ENCODE measurements at regions not wholly inside any gene's neighbourhood (a gene's known extent, or its start where the extent isn't known, plus 50 kb on each side); places are given as distances from the start of the nearest gene placed in this dataset.

DNA sequence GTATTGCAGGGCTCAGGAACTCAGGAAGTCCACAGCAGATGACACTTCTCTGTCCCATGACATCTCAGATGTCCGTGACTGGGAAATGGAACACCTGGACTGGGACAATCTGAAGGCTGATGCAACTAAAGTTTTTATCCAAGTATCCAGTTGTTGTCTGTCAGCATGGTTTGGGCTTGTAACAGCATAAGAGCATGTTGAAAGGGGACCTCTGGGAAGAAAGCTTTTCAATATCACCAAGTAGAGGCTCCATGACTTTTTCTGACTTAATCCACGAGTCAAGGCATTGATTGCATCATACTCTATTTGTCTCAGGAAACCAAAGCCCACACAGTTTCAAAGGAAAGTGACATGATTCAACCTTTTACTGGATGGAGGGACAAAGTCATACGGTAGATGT lies 807.7 kb downstream of the MTRR start:
- TF ChIP-seq, protein P1, sequence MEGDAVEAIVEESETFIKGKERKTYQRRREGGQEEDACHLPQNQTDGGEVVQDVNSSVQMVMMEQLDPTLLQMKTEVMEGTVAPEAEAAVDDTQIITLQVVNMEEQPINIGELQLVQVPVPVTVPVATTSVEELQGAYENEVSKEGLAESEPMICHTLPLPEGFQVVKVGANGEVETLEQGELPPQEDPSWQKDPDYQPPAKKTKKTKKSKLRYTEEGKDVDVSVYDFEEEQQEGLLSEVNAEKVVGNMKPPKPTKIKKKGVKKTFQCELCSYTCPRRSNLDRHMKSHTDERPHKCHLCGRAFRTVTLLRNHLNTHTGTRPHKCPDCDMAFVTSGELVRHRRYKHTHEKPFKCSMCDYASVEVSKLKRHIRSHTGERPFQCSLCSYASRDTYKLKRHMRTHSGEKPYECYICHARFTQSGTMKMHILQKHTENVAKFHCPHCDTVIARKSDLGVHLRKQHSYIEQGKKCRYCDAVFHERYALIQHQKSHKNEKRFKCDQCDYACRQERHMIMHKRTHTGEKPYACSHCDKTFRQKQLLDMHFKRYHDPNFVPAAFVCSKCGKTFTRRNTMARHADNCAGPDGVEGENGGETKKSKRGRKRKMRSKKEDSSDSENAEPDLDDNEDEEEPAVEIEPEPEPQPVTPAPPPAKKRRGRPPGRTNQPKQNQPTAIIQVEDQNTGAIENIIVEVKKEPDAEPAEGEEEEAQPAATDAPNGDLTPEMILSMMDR (IDR thresholded peaks at IDR 0.05): no peak
- TF ChIP-seq POLR2A (IDR thresholded peaks at IDR 0.05) (no peak), POLR2AphosphoS5 (IDR thresholded peaks at IDR 0.05; ENCODE audit: insufficient read depth in 1 of 2, low read depth in 1 of 2) (no peak)
